IMR-90 (cell line): ENCODE measurements at regions not wholly inside any gene's neighbourhood (a gene's known extent, or its start where the extent isn't known, plus 50 kb on each side); places are given as distances from the start of the nearest gene placed in this dataset.

Source experiments
- ATAC-seq: fragments of 200-7000 bp; cut with Tn5 transposase; 2 replicates; pipeline ENCODE4 v1.9.1; 2020; ENCODE audit warnings: low read depth, mild to moderate bottlenecking, moderate library complexity
- BruUV-seq: library from RNA; stranded (reverse); fragments of 400-500 nt; replicated peaks from 2 replicates; lab custom pipeline; 2021; lab: Mats Ljungman, UMichigan
- CTCF ChIA-PET: fragments of 300-600 bp; formaldehyde crosslinking; extraction: SDS; loops from one replicate; lab custom pipeline; 2021; ENCODE audit warnings: antibody characterized with exemption; lab: Yijun Ruan, JAX
- POLR2A ChIA-PET: fragments of 300-600 bp; sonication (Branson Sonifier 250); formaldehyde crosslinking; loops from one replicate; lab custom pipeline; 2022; ENCODE audit warnings: antibody characterized with exemption; ENCODE audit not compliant: unreplicated experiment; lab: Charles Lee
- DNase-seq: peaks from one replicate; pipeline ENCODE4 v3.0.0; 2013
- H2AFZ ChIP-seq: replicated peaks from 2 replicates; pipeline ENCODE3; 2013; ENCODE audit warnings: low read length, mild to moderate bottlenecking; ENCODE audit not compliant: poor library complexity
- H2AK5ac ChIP-seq: 2 replicates; pipeline ENCODE4 v1.6.1; 2013; ENCODE audit warnings: low read depth, low read length, inconsistent platforms
- H2AK9ac ChIP-seq: replicated peaks from 2 replicates; pipeline ENCODE3; 2013; ENCODE audit warnings: mild to moderate bottlenecking, low read depth, low read length, moderate library complexity; ENCODE audit not compliant: poor library complexity
- H2BK120ac ChIP-seq: 2 replicates; pipeline ENCODE4 v1.6.1; 2013; ENCODE audit warnings: low read depth, low read length, inconsistent platforms
- H2BK15ac ChIP-seq: 3 replicates; pipeline ENCODE4 v1.6.1; 2013; ENCODE audit warnings: low read depth, low read length, inconsistent platforms
- H2BK20ac ChIP-seq: 2 replicates; pipeline ENCODE4 v1.6.1; 2013; ENCODE audit warnings: low read depth, mild to moderate bottlenecking, inconsistent platforms, low read length, moderate library complexity
- H2BK5ac ChIP-seq: 2 replicates; pipeline ENCODE4 v1.6.1; 2013; ENCODE audit warnings: mild to moderate bottlenecking, low read depth, low read length, inconsistent platforms; ENCODE audit not compliant: poor library complexity, severe bottlenecking
- H3K14ac ChIP-seq: replicated peaks from 2 replicates; pipeline ENCODE4 v1.6.1; 2013; ENCODE audit warnings: low read depth, low read length, inconsistent platforms
- H3K18ac ChIP-seq: 2 replicates; pipeline ENCODE4 v1.6.1; 2013; ENCODE audit warnings: low read depth, low read length, control low read depth
- H3K23ac ChIP-seq: 2 replicates; pipeline ENCODE4 v1.6.1; 2013; ENCODE audit warnings: low read depth, low read length, inconsistent platforms
- H3K27ac ChIP-seq: 2 replicates; pipeline ENCODE4 v1.5.1; 2013; ENCODE audit warnings: mild to moderate bottlenecking, control low read depth, low read length; ENCODE audit not compliant: insufficient read depth
- H3K27me3 ChIP-seq: 2 replicates; pipeline ENCODE4 v1.6.1; 2013; ENCODE audit warnings: low read length; ENCODE audit not compliant: control insufficient read depth, insufficient read depth
- H3K36me3 ChIP-seq: 2 replicates; pipeline ENCODE4 v1.6.1; 2013; ENCODE audit warnings: low read length, mixed read lengths; ENCODE audit not compliant: control insufficient read depth, insufficient read depth
- H3K4ac ChIP-seq: 2 replicates; pipeline ENCODE4 v1.6.1; 2013; ENCODE audit warnings: low read depth, low read length, inconsistent platforms
- H3K4me1 ChIP-seq: 2 replicates; pipeline ENCODE4 v1.6.1; 2013; ENCODE audit warnings: low read length, mixed read lengths; ENCODE audit not compliant: control insufficient read depth, insufficient read depth
- H3K4me2 ChIP-seq: 2 replicates; pipeline ENCODE4 v1.6.1; 2013; ENCODE audit warnings: low read depth, mild to moderate bottlenecking, control low read depth, low read length, moderate library complexity
- H3K4me3 ChIP-seq: 2 replicates; pipeline ENCODE4 v1.5.1; 2013; ENCODE audit warnings: low read depth, mild to moderate bottlenecking, control low read depth, low read length, moderate library complexity; ENCODE audit not compliant: insufficient read depth
- H3K56ac ChIP-seq: 2 replicates; pipeline ENCODE4 v1.6.1; 2013; ENCODE audit warnings: low read length, inconsistent platforms; ENCODE audit not compliant: insufficient read depth; ENCODE audit errors: extremely low read depth
- H3K79me1 ChIP-seq, 2 experiments: 2 replicates each; pipeline ENCODE4 v1.6.1; 2013; ENCODE audit warnings: low read length in 2 of 2, inconsistent platforms in 1 of 2, low read depth in 1 of 2
- H3K9ac ChIP-seq: 2 replicates; pipeline ENCODE4 v1.6.1; 2013; ENCODE audit warnings: low read depth, low read length, control low read depth
- H3K9me1 ChIP-seq: 2 replicates; pipeline ENCODE4 v1.6.1; 2013; ENCODE audit warnings: low read length, inconsistent platforms; ENCODE audit not compliant: insufficient read depth
- H3K9me3 ChIP-seq: 2 replicates; pipeline ENCODE4 v1.6.1; 2013; ENCODE audit warnings: low read length; ENCODE audit not compliant: control insufficient read depth, insufficient read depth
- H4K20me1 ChIP-seq: 2 replicates; pipeline ENCODE4 v1.6.1; 2013; ENCODE audit warnings: low read length, inconsistent platforms; ENCODE audit not compliant: insufficient read depth
- H4K5ac ChIP-seq: 2 replicates; pipeline ENCODE4 v1.6.1; 2013; ENCODE audit warnings: mild to moderate bottlenecking, low read depth, low read length, control low read depth
- H4K8ac ChIP-seq, 2 experiments: 2 replicates each; pipeline ENCODE4 v1.6.1; 2013; ENCODE audit warnings: low read depth in 2 of 2, low read length in 2 of 2, control low read depth in 1 of 2, inconsistent platforms in 1 of 2
- H4K91ac ChIP-seq: 2 replicates; pipeline ENCODE4 v1.6.1; 2013; ENCODE audit warnings: low read depth, low read length, inconsistent platforms; ENCODE audit not compliant: insufficient read depth
- BHLHE40 ChIP-seq: fragments of 150-350 bp; IDR thresholded peaks from 2 replicates; pipeline ENCODE4 v1.6.1; 2016; ENCODE audit warnings: mild to moderate bottlenecking, low read depth, low read length
- CHD1 ChIP-seq: IDR thresholded peaks from 2 replicates; pipeline ENCODE4 v1.6.1; 2012; ENCODE audit warnings: low read depth, low read length, improper control_type of control experiment
- CTCF ChIP-seq: conservative IDR thresholded peaks from 2 replicates; pipeline ENCODE4 v1.5.1; 2012; ENCODE audit warnings: mild to moderate bottlenecking, low read depth, low read length, improper control_type of control experiment
- FOS ChIP-seq: fragments of 150-350 bp; IDR thresholded peaks from 2 replicates; pipeline ENCODE4 v1.6.1; 2016; ENCODE audit warnings: low read depth, low read length
- MAFK ChIP-seq: IDR thresholded peaks from 2 replicates; pipeline ENCODE4 v1.6.1; 2012; ENCODE audit warnings: low read depth, low read length, improper control_type of control experiment
- MAZ ChIP-seq: IDR thresholded peaks from 2 replicates; pipeline ENCODE4 v1.6.1; 2012; ENCODE audit warnings: low read depth, mild to moderate bottlenecking, low read length, improper control_type of control experiment, moderate library complexity, borderline replicate concordance
- MXI1 ChIP-seq: IDR thresholded peaks from 2 replicates; pipeline ENCODE4 v1.6.1; 2012; ENCODE audit warnings: low read depth, mild to moderate bottlenecking, low read length, moderate library complexity, borderline replicate concordance
- NFE2L2 ChIP-seq: fragments of 150-350 bp; IDR thresholded peaks from 2 replicates; pipeline ENCODE4 v1.6.1; 2016; ENCODE audit warnings: low read depth, mild to moderate bottlenecking, low read length
- POLR2A ChIP-seq: IDR thresholded peaks from 2 replicates; pipeline ENCODE4 v1.6.1; 2012; ENCODE audit warnings: mild to moderate bottlenecking, low read depth, low read length
- RAD21 ChIP-seq: IDR thresholded peaks from 2 replicates; pipeline ENCODE4 v1.6.1; 2012; ENCODE audit warnings: low read length, improper control_type of control experiment
- RCOR1 ChIP-seq: IDR thresholded peaks from 2 replicates; pipeline ENCODE4 v1.6.1; 2012; ENCODE audit warnings: mild to moderate bottlenecking, low read length, improper control_type of control experiment; ENCODE audit not compliant: insufficient replicate concordance
- RFX5 ChIP-seq: IDR thresholded peaks from 2 replicates; pipeline ENCODE4 v1.8.0; 2012; ENCODE audit warnings: low read depth, mild to moderate bottlenecking, low read length, moderate library complexity
- SMC3 ChIP-seq: fragments of 150-350 bp; IDR thresholded peaks from 2 replicates; pipeline ENCODE4 v1.6.1; 2016; ENCODE audit warnings: low read depth, mild to moderate bottlenecking, antibody characterized with exemption, low read length, moderate library complexity
- USF2 ChIP-seq: fragments of 150-350 bp; IDR thresholded peaks from 2 replicates; pipeline ENCODE4 v1.6.1; 2017; ENCODE audit warnings: mild to moderate bottlenecking, antibody characterized with exemption, low read length, low read depth
- WGBS, 2 experiments: methylation state at CpG; one replicate each; pipeline versions ENCODE4 v1.1.5 to v1.1.7; 2013; ENCODE audit warnings: missing lambda C conversion rate in 2 of 2; ENCODE audit not compliant: insufficient read length in 1 of 2; ENCODE audit errors: extremely low coverage in 2 of 2; 5-methylcytosine and 5-hydroxymethylcytosine counted together
- dilution Hi-C: fragments of 300-500 bp; cut with HindIII; formaldehyde crosslinking; loops from one replicate; pipeline ENCODE4 v1.14.3; 2018; ENCODE audit warnings: low sequenced_read_pairs; ENCODE audit not compliant: unreplicated experiment
- in situ Hi-C: fragments of 300-500 bp; cut with MboI; formaldehyde crosslinking; loops from 3 replicates; pipeline ENCODE4 v1.14.3; 2019; ENCODE audit warnings: low sequenced_read_pairs, inconsistent platforms, mixed read lengths
- intact Hi-C: fragments of 100-400 bp; cut with micrococcal nuclease; formaldehyde crosslinking; loops from 2 replicates; pipeline ENCODE4 v1.10.0; 2022
- TF ChIP-seq, protein P1 (sequence below): fragments of 150-350 bp; IDR thresholded peaks from 2 replicates; pipeline ENCODE4 v1.6.1; 2016; ENCODE audit warnings: low read depth, mild to moderate bottlenecking, low read length, moderate library complexity, borderline replicate concordance

DNA sequence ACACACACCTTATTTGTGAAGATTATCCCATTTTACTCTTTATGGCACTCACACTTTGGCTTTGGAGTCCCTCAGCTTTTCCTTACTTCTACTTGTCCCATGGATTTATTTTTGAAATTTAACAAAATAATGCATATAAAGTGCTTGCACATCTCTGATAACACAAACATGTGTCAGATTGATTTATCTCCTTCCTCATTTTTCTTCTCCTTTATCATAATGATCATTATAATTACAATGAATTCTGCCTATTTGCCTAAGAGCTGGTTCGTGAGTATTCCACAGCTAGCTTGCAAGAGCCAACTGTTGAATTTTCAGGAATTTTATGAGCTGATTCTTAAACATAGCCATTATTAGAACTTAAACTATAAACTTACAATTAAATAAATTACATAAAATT, 347.7 kb downstream of the CHSY3 start:
- no peak for DNase-seq
- POLR2A ChIA-PET = no interaction called here

More for the DNA sequence above, 347.7 kb downstream of the CHSY3 start:
- no peaks in the 10 kb centered on the region for H3K36me3 ChIP-seq
- H2BK15ac ChIP-seq = no peak overlapping the region
- intact Hi-C loops (no loop called here), in situ Hi-C loops (no loop called here), dilution Hi-C loops (no loop called here)
- no peaks in the 10 kb centered on the region for H4K20me1 ChIP-seq
- H3K9ac ChIP-seq = no peak overlapping the region
- no peak for ATAC-seq
- 0 out of 2 replicates have a peak, but pooled peaks cover 3% of the 10 kb centered on the region for H3K9me3 ChIP-seq
- no peak overlapping the region for H3K56ac ChIP-seq
- no peak overlapping the region for H2BK5ac ChIP-seq
- no TSS peak for BruUV-seq
- H4K5ac ChIP-seq = no peak overlapping the region
- H2BK120ac ChIP-seq = no peak overlapping the region
- no peak overlapping the region for H4K8ac ChIP-seq
- no peak overlapping the region for H2AK5ac ChIP-seq
- no peak overlapping the region for H3K4me3 ChIP-seq
- CTCF ChIA-PET = no interaction called here
- WGBS, 2 experiments = no CpG with 5 or more reads among the region's 1 CpG
- no peak overlapping the region for H2AK9ac ChIP-seq
- no peak overlapping the region for H3K4me2 ChIP-seq
- no peak overlapping the region for H2BK20ac ChIP-seq
- no peaks in the 10 kb centered on the region for H3K27me3 ChIP-seq
- no peaks in the 10 kb centered on the region for H3K4me1 ChIP-seq
- no peak overlapping the region for H3K14ac ChIP-seq
- H3K27ac ChIP-seq = no peak overlapping the region
- no peak for TF ChIP-seq CTCF
- TF ChIP-seq MAZ = no peak
- no peak for TF ChIP-seq NFE2L2
- TF ChIP-seq RAD21 = no peak
- TF ChIP-seq RFX5 = no peak
- TF ChIP-seq RCOR1 = no peak
- TF ChIP-seq SMC3 = no peak
- TF ChIP-seq, protein P1, sequence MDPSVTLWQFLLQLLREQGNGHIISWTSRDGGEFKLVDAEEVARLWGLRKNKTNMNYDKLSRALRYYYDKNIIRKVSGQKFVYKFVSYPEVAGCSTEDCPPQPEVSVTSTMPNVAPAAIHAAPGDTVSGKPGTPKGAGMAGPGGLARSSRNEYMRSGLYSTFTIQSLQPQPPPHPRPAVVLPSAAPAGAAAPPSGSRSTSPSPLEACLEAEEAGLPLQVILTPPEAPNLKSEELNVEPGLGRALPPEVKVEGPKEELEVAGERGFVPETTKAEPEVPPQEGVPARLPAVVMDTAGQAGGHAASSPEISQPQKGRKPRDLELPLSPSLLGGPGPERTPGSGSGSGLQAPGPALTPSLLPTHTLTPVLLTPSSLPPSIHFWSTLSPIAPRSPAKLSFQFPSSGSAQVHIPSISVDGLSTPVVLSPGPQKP = no peak
- no peak for TF ChIP-seq FOS
- no peak for TF ChIP-seq POLR2A
- no peak for TF ChIP-seq MAFK
- TF ChIP-seq CHD1 = no peak
- TF ChIP-seq BHLHE40 = no peak
- no peak for TF ChIP-seq USF2
- no peak for TF ChIP-seq MXI1
- H4K91ac ChIP-seq = no peak overlapping the region
- no peak overlapping the region for H2AFZ ChIP-seq
- H3K23ac ChIP-seq = no peak overlapping the region
- H3K4ac ChIP-seq = no peak overlapping the region
- H3K79me1 ChIP-seq = no peaks in the 10 kb centered on the region
- H3K18ac ChIP-seq = no peak overlapping the region
- no peaks in the 10 kb centered on the region for H3K9me1 ChIP-seq
